Liver (tissue), 8 donors: ENCODE measurements at regions not wholly inside any gene's neighbourhood (a gene's known extent, or its start where the extent isn't known, plus 50 kb on each side); places are given as distances from the start of the nearest gene placed in this dataset.

ENCODE experiments used
- DNase-seq: peaks from one replicate; pipeline ENCODE4 v3.0.0-alpha.2; 2017; ENCODE audit warnings: low spot score
- H3K27ac ChIP-seq, 2 donors: one replicate each; pipeline ENCODE4 v1.7.0; 2013; ENCODE audit warnings: inconsistent platforms in 2 of 2, low read length in 2 of 2, control low read depth in 1 of 2, low read depth in 1 of 2, mild to moderate bottlenecking in 1 of 2
- H3K27me3 ChIP-seq, 4 donors: one replicate each; pipeline versions ENCODE4 v1.6.1 to v1.7.0; 2013; ENCODE audit warnings: low read length in 3 of 4, inconsistent platforms in 1 of 4, mild to moderate bottlenecking in 1 of 4, moderate library complexity in 1 of 4; ENCODE audit not compliant: control insufficient read depth in 4 of 4, insufficient read depth in 4 of 4
- H3K36me3 ChIP-seq, 4 donors: one replicate each; pipeline versions ENCODE4 v1.6.1 to v1.7.0; 2013; ENCODE audit warnings: low read length in 3 of 4, mild to moderate bottlenecking in 3 of 4, low read depth in 1 of 4, moderate library complexity in 1 of 4; ENCODE audit not compliant: control insufficient read depth in 4 of 4, insufficient read depth in 3 of 4
- H3K4me1 ChIP-seq, 4 donors: one replicate each; pipeline versions ENCODE4 v1.6.1 to v1.7.0; 2013; ENCODE audit warnings: low read length in 3 of 4, mild to moderate bottlenecking in 3 of 4, moderate library complexity in 1 of 4; ENCODE audit not compliant: control insufficient read depth in 4 of 4, insufficient read depth in 4 of 4
- H3K4me3 ChIP-seq, 3 donors: one replicate each; pipeline versions ENCODE4 v1.6.1 to v1.7.0; 2013; ENCODE audit warnings: low read length in 3 of 3, control low read depth in 1 of 3, low read depth in 1 of 3, mild to moderate bottlenecking in 1 of 3
- H3K9ac ChIP-seq, 2 donors: one replicate each; pipeline ENCODE4 v1.7.0; 2013; ENCODE audit warnings: low read length in 2 of 2, mild to moderate bottlenecking in 2 of 2, moderate library complexity in 2 of 2, control low read depth in 1 of 2, low read depth in 1 of 2
- H3K9me3 ChIP-seq, 4 donors: one replicate each; pipeline versions ENCODE4 v1.6.1 to v1.7.0; 2013; ENCODE audit warnings: low read length in 3 of 4; ENCODE audit not compliant: control insufficient read depth in 4 of 4
- CTCF ChIP-seq: fragments of 150-350 bp; IDR thresholded peaks from 2 replicates; pipeline ENCODE4 v1.5.1; 2017; ENCODE audit warnings: improper control_type of control experiment, low read depth, low read length; ENCODE audit not compliant: missing input control
- EGR1 ChIP-seq, 2 donors: IDR thresholded peaks; 2 replicates each; pipeline ENCODE4 v1.6.1; 2016 to 2018; ENCODE audit warnings: antibody characterized with exemption in 2 of 2, low read depth in 2 of 2
- FOXA1 ChIP-seq: IDR thresholded peaks from 2 replicates; pipeline ENCODE4 v1.6.1; 2016; ENCODE audit warnings: antibody characterized with exemption
- FOXA2 ChIP-seq: IDR thresholded peaks from 2 replicates; pipeline ENCODE4 v1.6.1; 2016; ENCODE audit warnings: antibody characterized with exemption
- GABPA ChIP-seq, 2 donors: IDR thresholded peaks in 1 of 2; conservative IDR thresholded peaks in 1 of 2; 2 replicates each; pipeline ENCODE4 v1.6.1; 2016; ENCODE audit warnings: antibody characterized with exemption in 2 of 2, mild to moderate bottlenecking in 1 of 2, moderate library complexity in 1 of 2
- HNF4A ChIP-seq, 2 donors: conservative IDR thresholded peaks; 2 replicates each; pipeline ENCODE4 v1.6.1; 2016; ENCODE audit warnings: antibody characterized with exemption in 2 of 2, mild to moderate bottlenecking in 2 of 2
- HNF4G ChIP-seq: IDR thresholded peaks from 2 replicates; pipeline ENCODE4 v1.6.1; 2016; ENCODE audit warnings: antibody characterized with exemption
- JUND ChIP-seq, 2 donors: IDR thresholded peaks; 2 replicates each; pipeline ENCODE4 v1.6.1; 2016; ENCODE audit warnings: antibody characterized with exemption in 2 of 2
- MAX ChIP-seq: IDR thresholded peaks from 2 replicates; pipeline ENCODE4 v1.6.1; 2016; ENCODE audit warnings: antibody characterized with exemption
- NR2F2 ChIP-seq: IDR thresholded peaks from 2 replicates; pipeline ENCODE4 v1.6.1; 2016; ENCODE audit warnings: antibody characterized with exemption
- RAD21 ChIP-seq, 2 donors: IDR thresholded peaks; 2 replicates each; pipeline ENCODE4 v1.6.1; 2016; ENCODE audit warnings: antibody characterized with exemption in 2 of 2, mild to moderate bottlenecking in 2 of 2
- RXRA ChIP-seq, 2 donors: IDR thresholded peaks; 2 replicates each; pipeline ENCODE4 v1.6.1; 2017 to 2018; ENCODE audit warnings: antibody characterized with exemption in 2 of 2, mild to moderate bottlenecking in 1 of 2
- SP1 ChIP-seq: IDR thresholded peaks from 2 replicates; pipeline ENCODE4 v1.6.1; 2018; ENCODE audit warnings: antibody characterized with exemption, mild to moderate bottlenecking
- TAF1 ChIP-seq: conservative IDR thresholded peaks from 2 replicates; pipeline ENCODE4 v1.6.1; 2016; ENCODE audit warnings: antibody characterized with exemption, mild to moderate bottlenecking
- YY1 ChIP-seq: IDR thresholded peaks from 2 replicates; pipeline ENCODE4 v1.6.1; 2016; ENCODE audit warnings: antibody characterized with exemption, mild to moderate bottlenecking
- WGBS: extraction: QIAGEN DNeasy Blood & Tissue Kit; methylation state at CpG from one replicate; pipeline ENCODE4 v1.1.7; 2013; 5-methylcytosine and 5-hydroxymethylcytosine counted together
- TF ChIP-seq, protein P1 (sequence below): IDR thresholded peaks from 2 replicates; pipeline ENCODE4 v1.6.1; 2016; ENCODE audit warnings: antibody characterized with exemption, mild to moderate bottlenecking
- TF ChIP-seq, protein P2 (sequence below): IDR thresholded peaks from 2 replicates; pipeline ENCODE4 v1.6.1; 2016; ENCODE audit warnings: antibody characterized with exemption
- TF ChIP-seq, protein P3 (sequence below): IDR thresholded peaks from 2 replicates; pipeline ENCODE4 v1.6.1; 2016; ENCODE audit warnings: antibody characterized with exemption
- donor health status: healthy.
- donor health status: healthy.
- donor health status: healthy.
- donor health status: healthy.
- donor health status: healthy.

DNA sequence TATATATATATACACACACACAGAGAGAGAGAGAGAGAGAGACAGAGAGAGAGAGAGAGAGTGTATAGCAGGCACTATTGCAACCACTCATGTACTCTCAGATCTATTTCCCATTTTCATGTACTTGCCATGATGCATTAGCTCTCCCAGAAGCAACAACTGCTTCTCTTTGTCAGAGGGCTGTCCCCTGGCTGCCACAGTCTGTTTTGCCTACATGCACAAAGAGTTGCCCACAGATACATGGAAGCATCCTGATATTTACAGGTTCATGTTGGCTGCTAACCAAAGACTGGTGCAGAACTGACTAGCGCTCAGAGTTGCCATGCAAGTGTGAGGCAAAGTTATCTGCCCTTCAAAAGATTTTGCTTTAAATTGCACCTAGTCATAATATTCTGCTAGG, 469.3 kb upstream of the ZNF804A start:
- Histone ChIP-seq H3K9ac (no peak overlapping the region), H3K27me3 (no peaks in the 10 kb centered on the region), H3K4me1 (no peaks in the 10 kb centered on the region), H3K4me3 (no peak overlapping the region), H3K27ac (no peak overlapping the region), H3K36me3 (no peaks in the 10 kb centered on the region), H3K9me3 (no peaks in the 10 kb centered on the region)
- WGBS = 42% methylated on average over 1 of the region's 1 CpG
- DNase-seq = no peak
- TF ChIP-seq JUND (IDR thresholded peaks at IDR 0.05) (no peak), HNF4G (no peak), GABPA (IDR thresholded peaks at IDR 0.05 in 1 of 2, conservative IDR thresholded peaks at IDR 0.05 in 1 of 2) (no peak), YY1 (no peak), SP1 (no peak), FOXA2 (no peak), RXRA (IDR thresholded peaks at IDR 0.05) (no peak), HNF4A (conservative IDR thresholded peaks at IDR 0.05) (no peak), CTCF (no peak), NR2F2 (no peak)
- TF ChIP-seq, protein P1, sequence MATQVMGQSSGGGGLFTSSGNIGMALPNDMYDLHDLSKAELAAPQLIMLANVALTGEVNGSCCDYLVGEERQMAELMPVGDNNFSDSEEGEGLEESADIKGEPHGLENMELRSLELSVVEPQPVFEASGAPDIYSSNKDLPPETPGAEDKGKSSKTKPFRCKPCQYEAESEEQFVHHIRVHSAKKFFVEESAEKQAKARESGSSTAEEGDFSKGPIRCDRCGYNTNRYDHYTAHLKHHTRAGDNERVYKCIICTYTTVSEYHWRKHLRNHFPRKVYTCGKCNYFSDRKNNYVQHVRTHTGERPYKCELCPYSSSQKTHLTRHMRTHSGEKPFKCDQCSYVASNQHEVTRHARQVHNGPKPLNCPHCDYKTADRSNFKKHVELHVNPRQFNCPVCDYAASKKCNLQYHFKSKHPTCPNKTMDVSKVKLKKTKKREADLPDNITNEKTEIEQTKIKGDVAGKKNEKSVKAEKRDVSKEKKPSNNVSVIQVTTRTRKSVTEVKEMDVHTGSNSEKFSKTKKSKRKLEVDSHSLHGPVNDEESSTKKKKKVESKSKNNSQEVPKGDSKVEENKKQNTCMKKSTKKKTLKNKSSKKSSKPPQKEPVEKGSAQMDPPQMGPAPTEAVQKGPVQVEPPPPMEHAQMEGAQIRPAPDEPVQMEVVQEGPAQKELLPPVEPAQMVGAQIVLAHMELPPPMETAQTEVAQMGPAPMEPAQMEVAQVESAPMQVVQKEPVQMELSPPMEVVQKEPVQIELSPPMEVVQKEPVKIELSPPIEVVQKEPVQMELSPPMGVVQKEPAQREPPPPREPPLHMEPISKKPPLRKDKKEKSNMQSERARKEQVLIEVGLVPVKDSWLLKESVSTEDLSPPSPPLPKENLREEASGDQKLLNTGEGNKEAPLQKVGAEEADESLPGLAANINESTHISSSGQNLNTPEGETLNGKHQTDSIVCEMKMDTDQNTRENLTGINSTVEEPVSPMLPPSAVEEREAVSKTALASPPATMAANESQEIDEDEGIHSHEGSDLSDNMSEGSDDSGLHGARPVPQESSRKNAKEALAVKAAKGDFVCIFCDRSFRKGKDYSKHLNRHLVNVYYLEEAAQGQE = no peak

GRCh38 chr2:184137955-184138354, 460.4 kb upstream of the ZNF804A start:
- no peak overlapping the region for H3K4me3 ChIP-seq
- no peaks in the 10 kb centered on the region for H3K27me3 ChIP-seq
- WGBS = 87% methylated on average over 1 of the region's 1 CpG
- H3K27ac ChIP-seq = no peak overlapping the region
- no peak for TF ChIP-seq TAF1
- TF ChIP-seq, protein P1 = no peak
- TF ChIP-seq EGR1 (IDR thresholded peaks at IDR 0.05; ENCODE audit: low read depth in 2 of 2) = no peak
- TF ChIP-seq CTCF = no peak
- no peak for TF ChIP-seq FOXA2
- TF ChIP-seq FOXA1 = no peak
- no peak for TF ChIP-seq NR2F2
- TF ChIP-seq SP1 = no peak
- no peak for TF ChIP-seq GABPA (IDR thresholded peaks at IDR 0.05 in 1 of 2, conservative IDR thresholded peaks at IDR 0.05 in 1 of 2)
- no peak for TF ChIP-seq JUND (IDR thresholded peaks at IDR 0.05)
- no peak for TF ChIP-seq RAD21 (IDR thresholded peaks at IDR 0.05)
- TF ChIP-seq, protein P2, sequence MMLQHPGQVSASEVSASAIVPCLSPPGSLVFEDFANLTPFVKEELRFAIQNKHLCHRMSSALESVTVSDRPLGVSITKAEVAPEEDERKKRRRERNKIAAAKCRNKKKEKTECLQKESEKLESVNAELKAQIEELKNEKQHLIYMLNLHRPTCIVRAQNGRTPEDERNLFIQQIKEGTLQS = no peak
- TF ChIP-seq HNF4G = no peak
- TF ChIP-seq HNF4A (conservative IDR thresholded peaks at IDR 0.05) = no peak
- no peak for TF ChIP-seq RXRA (IDR thresholded peaks at IDR 0.05)
- no peak for TF ChIP-seq MAX
- TF ChIP-seq YY1 = no peak
- TF ChIP-seq, protein P3, sequence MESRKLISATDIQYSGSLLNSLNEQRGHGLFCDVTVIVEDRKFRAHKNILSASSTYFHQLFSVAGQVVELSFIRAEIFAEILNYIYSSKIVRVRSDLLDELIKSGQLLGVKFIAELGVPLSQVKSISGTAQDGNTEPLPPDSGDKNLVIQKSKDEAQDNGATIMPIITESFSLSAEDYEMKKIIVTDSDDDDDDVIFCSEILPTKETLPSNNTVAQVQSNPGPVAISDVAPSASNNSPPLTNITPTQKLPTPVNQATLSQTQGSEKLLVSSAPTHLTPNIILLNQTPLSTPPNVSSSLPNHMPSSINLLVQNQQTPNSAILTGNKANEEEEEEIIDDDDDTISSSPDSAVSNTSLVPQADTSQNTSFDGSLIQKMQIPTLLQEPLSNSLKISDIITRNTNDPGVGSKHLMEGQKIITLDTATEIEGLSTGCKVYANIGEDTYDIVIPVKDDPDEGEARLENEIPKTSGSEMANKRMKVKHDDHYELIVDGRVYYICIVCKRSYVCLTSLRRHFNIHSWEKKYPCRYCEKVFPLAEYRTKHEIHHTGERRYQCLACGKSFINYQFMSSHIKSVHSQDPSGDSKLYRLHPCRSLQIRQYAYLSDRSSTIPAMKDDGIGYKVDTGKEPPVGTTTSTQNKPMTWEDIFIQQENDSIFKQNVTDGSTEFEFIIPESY = no peak
- peaks cover 0 to 3% (median 2%) of the 10 kb centered on the region in 4 donors for H3K9me3 ChIP-seq
- H3K9ac ChIP-seq = no peak overlapping the region
- no peak for DNase-seq
- H3K4me1 ChIP-seq = no peaks in the 10 kb centered on the region
- no peaks in the 10 kb centered on the region for H3K36me3 ChIP-seq
